CD4-positive, alpha-beta T cell treated with Interleukin-2 at 100 ng/mL for 4 hours (primary cell): ENCODE measurements at regions not wholly inside any gene's neighbourhood (a gene's known extent, or its start where the extent isn't known, plus 50 kb on each side); places are given as distances from the start of the nearest gene placed in this dataset.

Experiments
- DNase-seq: peaks from one replicate; pipeline ENCODE4 v3.0.0-alpha.2; 2020; ENCODE audit warnings: low spot score

DNA sequence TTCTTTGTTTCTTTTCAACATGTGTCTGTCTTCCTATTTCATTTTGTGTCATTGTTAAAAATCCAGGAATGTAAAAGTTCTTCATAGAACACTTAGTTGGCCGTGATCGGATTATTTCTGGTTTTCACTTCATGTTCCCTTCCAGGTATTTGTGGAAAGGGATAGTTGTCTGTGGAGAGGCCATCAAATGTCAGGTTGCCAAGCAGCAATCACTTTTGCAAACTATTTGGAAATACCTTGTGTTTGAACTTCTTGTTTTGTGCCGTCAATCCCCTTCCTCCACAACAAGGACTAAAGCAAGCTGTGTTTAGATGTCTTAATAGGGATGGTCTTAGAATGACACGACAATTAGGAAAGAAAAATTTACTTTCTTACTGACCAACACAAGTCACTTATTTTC lies 116.9 kb upstream of the MPDZ start:
- no peak for DNase-seq

GRCh38 chr9:13395156-13395555 lies 115.7 kb upstream of the MPDZ start:
- DNase-seq: no peak

- no peak for DNase-seq
Observed at GRCh38 chr9:13388157-13388556, 108.7 kb upstream of the MPDZ start.

GRCh38 chr9:13387734-13388067 lies 108.2 kb upstream of the MPDZ start:
- no peak for DNase-seq

DNA sequence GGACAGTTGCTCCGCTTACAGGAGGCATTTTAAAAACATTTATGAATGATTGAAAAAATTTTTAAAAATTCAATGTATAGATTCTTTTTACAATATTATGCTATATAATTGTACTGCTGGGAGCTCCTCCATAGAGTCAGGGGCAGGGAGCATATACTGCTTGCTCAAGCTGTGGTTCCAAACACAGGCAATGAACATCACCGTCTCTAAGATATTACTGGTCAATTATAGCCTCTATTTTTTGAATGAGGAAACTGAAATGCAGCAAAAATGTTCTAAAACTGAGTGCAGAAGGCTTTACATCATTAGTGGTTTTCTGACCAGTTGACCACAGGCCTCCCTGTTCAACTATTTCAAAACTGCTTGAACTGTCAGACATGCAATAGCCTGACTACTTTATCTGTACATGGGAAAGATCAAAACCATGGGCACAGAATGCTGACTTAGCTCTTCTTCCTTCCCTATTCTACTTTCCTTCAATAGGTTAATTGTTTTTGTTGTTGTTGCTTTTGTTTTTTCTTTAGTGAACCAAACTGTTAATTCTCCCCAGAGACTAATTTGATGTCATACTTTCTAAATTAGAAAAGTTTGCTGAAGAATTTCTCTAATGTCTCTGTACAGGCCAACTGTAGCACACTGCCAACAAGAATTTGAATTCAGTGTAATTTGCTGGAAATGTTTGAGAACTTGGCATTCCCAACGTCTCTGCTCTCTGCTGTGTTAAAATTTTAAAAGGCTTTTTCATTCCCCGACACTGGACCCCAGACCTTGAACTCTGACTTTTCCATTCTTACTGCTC lies 107.6 kb upstream of the MPDZ start:
- no peak for DNase-seq

GRCh38 chr9:13386316-13386715 lies 106.8 kb upstream of the MPDZ start:
- no peak for DNase-seq

DNA sequence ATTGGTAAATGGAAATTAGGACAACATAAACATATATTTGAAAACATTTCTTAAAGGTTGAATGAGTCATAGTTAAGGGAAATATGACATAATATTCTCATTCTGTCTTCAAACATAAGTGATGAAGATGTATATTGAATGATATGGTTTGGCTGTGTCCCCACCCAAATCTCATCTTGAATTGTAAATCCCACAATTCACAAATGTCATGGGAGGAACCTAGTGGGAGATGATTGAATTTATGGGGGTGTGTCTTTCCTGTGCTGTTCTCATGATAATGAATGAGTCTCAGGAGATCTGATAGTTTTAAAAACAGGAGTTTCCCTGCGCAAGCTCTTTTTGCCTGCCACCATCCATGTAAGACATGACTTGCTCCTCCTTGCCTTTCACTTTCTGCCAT lies 104.4 kb upstream of the MPDZ start:
- DNase-seq: no peak

DNA sequence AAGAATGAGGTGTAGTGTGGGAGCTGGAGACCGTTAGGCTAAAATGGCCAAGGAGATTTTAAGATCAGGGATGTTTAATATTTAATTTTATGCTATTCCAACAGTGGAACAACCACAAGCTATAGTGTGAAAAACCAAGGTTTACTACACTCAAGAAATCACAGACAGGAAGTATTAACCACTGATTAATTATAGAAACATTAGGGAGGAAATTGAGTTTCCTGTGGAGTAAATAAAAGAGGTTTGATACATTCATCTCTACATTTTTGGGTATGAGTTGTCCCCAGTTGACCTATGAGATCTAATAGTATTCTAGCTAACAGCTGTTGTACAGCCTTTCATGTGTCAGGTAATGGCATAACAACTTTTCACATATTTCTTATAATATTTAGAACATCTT lies 103.7 kb upstream of the MPDZ start:
- DNase-seq: no peak

- DNase-seq: no peak
Observed at GRCh38 chr9:13382595-13382994, 103.1 kb upstream of the MPDZ start.

DNA sequence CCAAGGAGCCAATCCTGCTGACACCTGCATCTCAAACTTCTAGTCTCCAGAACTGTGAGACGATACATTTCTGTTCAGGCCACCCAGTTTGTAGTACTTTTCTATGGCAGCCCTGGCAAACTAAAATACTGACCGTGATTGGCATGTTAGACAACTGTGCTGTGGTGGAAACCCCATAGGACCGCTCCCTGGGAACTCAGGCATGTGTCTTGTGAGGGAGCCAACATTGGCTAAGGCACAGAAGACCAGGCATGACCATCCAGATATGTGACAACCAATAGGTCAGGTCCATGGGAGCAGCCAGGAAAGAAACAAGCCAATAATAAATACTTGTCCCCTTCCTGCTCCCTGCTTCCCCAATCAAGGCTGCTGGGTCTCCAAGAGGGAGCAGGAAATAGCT lies 101.4 kb upstream of the MPDZ start:
- no peak for DNase-seq

GRCh38 chr9:13378154-13378553 lies 98.7 kb upstream of the MPDZ start:
- no peak for DNase-seq

DNA sequence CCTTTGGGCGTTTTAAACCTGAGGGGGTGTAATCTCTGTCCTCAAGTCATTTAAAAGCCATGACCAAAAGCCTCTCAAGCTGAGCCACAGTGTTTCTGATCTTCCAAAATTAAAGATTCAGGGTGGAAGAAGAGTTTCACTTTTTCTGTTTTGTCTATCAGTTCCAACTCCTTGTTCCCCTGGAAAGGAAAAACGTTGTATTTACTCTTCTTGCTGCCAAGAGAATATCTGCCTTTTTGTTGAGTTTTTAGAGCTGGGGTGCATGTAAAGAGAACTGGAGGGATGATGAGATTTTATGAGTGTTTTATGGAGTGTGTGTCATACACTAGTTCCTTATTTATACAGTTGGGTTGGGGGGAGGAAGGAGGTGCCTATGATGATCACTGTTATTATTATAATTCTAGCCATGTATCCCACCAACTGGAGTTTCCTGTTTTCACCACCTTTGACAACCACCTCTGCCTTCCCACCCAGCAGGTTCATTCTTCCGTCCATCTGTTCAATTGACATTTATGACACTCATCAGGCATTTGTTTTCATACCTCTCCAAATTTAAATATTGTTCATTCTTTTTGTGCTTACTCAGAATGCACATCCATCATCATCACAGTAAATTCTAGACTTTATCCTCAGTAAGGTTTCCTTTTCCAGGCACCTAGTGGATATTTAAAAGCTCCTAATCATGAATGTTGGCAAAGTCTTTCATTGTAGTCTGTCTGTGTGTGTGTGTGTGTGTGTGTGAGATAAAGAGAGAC lies 97.9 kb upstream of the MPDZ start:
- DNase-seq: no peak

GRCh38 chr9:13372510-13372909 lies 93.0 kb upstream of the MPDZ start:
- no peak for DNase-seq

DNA sequence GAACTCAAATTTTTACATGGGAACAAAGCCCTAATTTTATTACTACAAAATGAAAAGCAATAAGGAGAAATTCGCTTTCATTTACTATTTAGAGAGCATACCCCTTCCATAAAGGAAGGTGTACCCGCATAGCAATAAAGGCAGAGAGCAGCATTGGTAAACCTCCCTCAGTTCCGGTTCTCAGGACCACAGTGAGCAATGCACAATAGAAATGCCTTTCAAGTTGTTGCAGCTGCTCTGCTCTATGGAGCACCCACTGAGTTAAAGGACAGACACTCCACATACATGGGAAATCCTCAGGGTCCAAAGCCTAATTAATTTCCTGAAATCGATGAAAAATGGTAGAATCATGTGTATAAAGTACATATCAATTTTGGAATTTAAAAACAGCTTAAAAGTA lies 89.9 kb upstream of the MPDZ start:
- DNase-seq: no peak

DNA sequence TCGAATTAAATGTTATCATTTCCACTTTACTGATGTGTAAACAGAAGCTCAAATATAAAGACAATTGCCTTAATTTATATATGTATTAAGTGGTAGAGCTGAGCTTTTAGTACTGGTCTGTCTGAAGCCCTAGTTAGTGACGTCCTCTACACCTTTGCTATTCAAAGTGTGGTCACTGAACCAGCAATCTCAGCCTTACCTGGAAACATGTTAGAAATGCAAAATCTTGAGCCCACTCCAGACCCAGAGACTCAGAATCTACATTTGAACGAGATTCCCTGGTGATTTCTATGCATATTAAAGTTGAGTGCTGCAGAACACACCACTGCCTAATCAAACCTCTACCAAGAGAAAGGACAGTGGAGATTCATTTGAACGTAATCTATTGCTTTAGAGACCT lies 88.3 kb upstream of the MPDZ start:
- DNase-seq: no peak

GRCh38 chr9:13364271-13365000 lies 84.9 kb upstream of the MPDZ start:
- no peak for DNase-seq

- no peak for DNase-seq
Observed at GRCh38 chr9:13361076-13361475, 81.6 kb upstream of the MPDZ start.

DNA sequence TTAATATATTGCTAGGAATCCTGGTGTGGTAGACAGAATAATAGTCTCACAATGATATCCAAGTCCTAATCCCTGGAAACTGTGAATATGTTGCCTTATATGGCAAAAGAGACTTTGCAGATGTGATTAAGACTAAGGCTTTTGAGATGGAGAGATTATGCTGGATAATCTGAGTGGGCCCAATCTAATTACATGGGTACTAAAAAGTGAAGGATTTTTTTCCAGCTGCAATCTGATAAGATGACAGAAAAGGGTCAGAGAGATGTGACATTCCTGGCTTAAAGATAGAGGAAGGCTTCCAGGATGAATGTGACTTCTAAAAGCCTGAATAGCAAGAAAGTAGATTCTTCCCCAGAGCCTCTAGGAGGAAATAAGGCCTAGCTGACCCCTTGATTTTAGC lies 80.7 kb upstream of the MPDZ start:
- DNase-seq: no peak

- DNase-seq: no peak
Observed at GRCh38 chr9:13358128-13358527, 78.6 kb upstream of the MPDZ start.

GRCh38 chr9:13354733-13355132 lies 75.2 kb upstream of the MPDZ start:
- no peak for DNase-seq

GRCh38 chr9:13352451-13352979 lies 73.0 kb upstream of the MPDZ start:
- no peak for DNase-seq

- no peak for DNase-seq
Observed at GRCh38 chr9:13351778-13352386, 72.4 kb upstream of the MPDZ start.
